DMS53 (cell line): ENCODE measurements at regions not wholly inside any gene's neighbourhood (a gene's known extent, or its start where the extent isn't known, plus 50 kb on each side); places are given as distances from the start of the nearest gene placed in this dataset.
"Not testable (repeated sequence)": the region's sequence is repeated elsewhere in the genome, so short reads cannot be mapped to it uniquely, and the experiment has no call there.

ENCODE experiments used
- DNase-seq: peaks from one replicate; lab custom pipeline; 2025; lab: John Stamatoyannopoulos, UW

- DNase-seq: no peak
Measured at GRCh38 chr15:96582473-96582872, 252.0 kb downstream of the NR2F2 start.

GRCh38 chr15:96583671-96584070, 253.2 kb downstream of the NR2F2 start:
- DNase-seq: no peak

DNA sequence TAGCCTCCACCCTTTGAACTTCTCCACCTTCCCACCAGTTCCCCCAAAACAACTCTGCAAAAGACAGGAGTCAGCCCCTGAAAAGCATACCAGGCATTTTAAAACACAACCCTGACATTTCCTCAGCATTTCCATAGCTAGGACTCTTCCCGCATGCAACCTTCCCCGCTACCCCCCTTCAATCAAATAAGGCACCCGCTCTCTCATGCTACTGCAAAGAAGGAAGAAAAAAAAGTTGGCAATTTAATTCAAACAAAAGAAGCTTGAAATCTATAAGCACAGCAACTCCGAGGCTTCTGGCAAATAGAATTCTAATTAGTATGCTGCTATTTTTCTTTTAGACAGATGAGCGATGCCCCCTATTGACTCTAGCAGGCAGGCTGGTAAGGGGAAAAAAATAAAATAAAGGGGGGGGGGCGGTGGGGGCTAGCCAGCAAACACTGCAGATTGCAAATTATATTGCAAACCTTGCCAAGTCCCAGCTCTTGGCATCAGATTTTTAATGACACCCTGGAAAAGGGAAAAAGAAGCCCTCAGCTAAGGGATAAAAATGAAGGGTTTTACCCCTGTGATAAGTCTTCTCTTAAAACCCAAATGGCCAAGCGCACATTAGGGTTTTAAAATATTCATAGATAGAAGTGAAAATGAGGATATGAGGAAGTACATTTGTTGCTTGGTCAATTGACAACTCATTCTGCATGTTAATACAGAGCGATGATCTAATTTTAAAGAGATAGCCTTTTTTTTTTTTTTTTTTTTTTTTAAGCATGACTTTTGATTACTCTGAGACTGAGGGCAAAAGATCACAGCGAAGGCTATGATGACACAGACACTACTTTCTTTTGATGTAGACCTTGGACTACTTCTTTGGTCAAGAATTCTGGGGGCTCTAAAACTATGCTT, 255.2 kb downstream of the NR2F2 start:
- DNase-seq: no peak

GRCh38 chr15:96586901-96587300, 256.4 kb downstream of the NR2F2 start:
- DNase-seq: no peak

GRCh38 chr15:96589864-96590263, 259.4 kb downstream of the NR2F2 start:
- no peak for DNase-seq

GRCh38 chr15:96593735-96594134, 263.2 kb downstream of the NR2F2 start:
- DNase-seq: no peak

- DNase-seq: no peak
Measured at GRCh38 chr15:96595951-96596350, 265.5 kb downstream of the NR2F2 start.

DNA sequence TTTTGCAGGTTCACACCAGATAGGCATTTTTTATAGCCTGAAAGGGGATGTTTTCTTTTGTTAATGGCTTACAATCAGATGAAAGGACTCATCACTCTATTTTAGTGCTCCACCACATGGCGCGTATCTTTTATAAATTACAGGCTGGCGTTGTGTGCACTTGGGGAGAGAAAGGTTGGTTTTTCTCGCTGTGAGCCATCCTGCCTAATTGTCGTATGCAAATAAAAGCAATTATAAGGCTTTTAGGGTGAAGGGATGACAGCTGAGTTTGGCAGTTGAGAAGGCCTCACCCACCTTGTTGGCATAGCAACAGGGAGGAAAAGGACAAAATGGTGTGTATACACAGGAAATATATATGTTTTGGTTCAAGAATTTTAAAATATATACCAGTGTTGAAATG, 268.0 kb downstream of the NR2F2 start:
- no peak for DNase-seq

DNA sequence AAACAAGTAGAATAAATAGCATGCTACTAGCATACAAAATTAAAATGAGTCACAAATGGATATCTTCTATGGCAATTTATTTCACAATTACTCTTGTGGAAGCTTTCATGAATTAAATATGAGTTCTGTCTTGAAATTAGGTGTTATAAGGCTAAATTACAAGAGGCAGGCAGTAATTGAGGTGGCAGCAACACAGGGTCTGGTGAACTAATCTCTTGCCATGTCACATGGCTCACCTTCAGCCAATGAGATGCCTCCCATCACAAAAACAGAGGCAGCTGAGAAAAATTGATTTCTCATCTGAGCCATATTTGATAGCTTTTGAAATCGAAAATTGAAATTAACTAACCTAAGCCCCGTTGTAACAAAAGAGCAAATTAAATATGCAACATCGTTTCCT, 268.8 kb downstream of the NR2F2 start:
- DNase-seq: no peak

- DNase-seq: no peak
Measured at GRCh38 chr15:96600350-96600749, 269.9 kb downstream of the NR2F2 start.

- no peak for DNase-seq
Measured at GRCh38 chr15:96606617-96607016, 276.1 kb downstream of the NR2F2 start.

DNA sequence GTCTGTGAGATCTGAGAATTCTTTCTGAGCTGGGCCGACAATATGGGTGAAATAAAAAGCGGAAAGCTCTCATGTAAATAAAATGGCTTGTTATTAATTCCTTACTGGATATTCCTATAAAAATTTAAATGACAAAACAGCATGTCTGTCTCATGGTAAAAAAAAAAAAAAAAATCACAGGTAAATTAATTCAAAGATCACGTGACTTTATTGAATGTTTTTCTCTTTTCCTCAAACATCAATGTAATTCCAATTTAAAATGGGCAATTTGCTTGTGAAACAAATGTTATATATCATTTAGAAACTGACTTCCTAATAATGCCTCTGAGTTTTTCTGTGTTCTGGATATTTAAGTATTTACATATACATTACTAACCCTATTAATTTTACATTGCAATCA, 280.3 kb downstream of the NR2F2 start:
- DNase-seq: no peak

DNA sequence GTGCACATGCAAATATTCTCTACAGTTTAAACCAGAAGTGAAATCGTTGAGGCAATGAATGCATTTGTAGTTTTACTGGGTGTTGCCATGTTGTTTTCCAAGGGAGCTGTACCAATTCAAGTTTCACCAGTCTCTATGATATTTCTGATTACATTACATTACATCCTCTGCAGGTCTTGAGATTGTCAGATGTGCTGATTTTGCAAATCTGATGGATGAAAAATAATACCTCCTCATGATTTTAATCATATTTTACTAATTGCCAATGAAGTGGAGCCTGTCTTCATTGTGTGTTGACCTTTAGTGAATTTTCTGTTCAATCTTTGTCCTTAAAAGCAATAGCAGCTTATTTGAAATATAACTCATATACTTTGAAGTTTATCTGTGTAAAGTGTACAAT, 282.4 kb downstream of the NR2F2 start:
- no peak for DNase-seq

- DNase-seq: no peak
Measured at GRCh38 chr15:96619174-96619573, 288.7 kb downstream of the NR2F2 start.

DNA sequence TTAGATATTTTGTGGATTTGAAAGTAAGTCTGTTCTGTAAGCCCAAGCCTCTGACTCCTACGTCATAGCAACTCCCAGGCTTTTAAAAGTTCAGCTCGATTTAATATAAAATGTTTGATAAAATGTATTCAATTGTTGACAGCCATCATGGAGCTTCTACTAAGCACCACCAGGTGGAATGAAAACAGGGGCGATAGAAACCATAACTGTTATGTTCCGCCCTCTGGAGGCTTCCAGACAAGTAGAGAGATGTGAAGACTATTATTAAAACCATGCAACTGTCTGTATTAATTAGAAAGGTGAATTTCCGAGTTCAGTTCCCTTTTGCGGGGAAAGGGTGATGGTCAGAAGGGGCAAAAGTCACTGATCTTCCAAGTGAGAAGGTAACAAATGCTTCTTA, 292.2 kb downstream of the NR2F2 start:
- DNase-seq: no peak

GRCh38 chr15:96625256-96625655, 294.8 kb downstream of the NR2F2 start:
- DNase-seq: no peak

- DNase-seq: no peak
Measured at GRCh38 chr15:96627031-96627568, 296.6 kb downstream of the NR2F2 start.

GRCh38 chr15:96629511-96629910, 299.0 kb downstream of the NR2F2 start:
- DNase-seq: no peak

DNA sequence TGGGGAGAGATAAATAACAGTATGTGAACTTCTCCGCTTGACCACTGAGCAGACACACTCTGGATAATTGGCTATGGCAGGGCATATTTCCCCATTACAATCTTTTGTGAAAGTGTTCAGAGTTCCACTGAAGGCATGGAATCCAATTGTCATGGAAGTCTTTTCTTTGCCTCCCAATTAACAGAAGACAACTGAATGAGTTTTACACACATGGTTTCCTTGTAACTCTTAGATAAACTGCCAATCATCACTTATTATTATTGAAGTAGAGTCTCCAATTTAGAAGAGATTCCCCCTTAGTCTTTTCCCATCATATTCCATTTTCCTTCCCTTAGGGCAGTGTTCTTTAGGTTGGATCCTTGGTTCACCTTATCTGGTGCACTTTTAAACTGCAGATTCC, 308.3 kb downstream of the NR2F2 start:
- DNase-seq: no peak

DNA sequence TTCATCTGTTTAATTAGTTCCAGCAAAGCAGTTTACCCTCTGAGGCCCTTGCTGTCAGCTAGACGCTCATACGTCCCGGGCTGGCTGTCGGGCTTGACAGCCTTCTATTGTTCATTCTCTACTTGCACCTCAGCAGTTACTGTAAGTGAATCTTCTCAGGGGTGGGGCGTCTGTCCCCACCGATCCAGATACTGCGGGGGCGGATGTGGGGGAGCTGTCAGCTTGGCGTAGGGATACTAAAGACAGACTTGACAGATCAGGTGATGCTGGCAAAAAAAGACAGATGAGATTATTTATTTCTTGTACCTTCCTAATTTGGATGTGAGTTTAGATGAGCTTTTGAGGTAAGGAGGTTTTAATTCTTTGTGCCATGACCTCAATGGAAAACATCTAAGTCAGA, 315.3 kb downstream of the NR2F2 start:
- DNase-seq: no peak

DNA sequence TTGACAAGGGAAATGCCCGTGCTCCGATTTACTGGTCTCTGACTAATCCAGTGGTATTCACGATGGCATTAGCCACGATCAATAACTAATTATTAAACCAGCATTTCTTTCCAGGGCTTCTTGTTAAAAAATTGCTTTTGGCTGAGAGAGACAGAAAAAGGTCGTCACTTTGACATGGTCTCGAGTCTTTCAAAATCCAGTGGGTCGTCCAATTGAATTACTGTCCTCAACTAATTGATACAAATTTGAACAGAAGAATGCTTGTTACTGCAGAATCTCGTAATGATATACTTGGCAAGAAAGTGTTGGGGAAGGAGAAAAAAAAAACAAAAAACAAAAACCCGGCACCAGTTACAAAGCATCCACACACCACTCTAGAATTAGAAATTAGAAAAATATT, 318.4 kb downstream of the NR2F2 start:
- DNase-seq: no peak

GRCh38 chr15:96657096-96657495, 326.6 kb downstream of the NR2F2 start:
- DNase-seq: no peak

DNA sequence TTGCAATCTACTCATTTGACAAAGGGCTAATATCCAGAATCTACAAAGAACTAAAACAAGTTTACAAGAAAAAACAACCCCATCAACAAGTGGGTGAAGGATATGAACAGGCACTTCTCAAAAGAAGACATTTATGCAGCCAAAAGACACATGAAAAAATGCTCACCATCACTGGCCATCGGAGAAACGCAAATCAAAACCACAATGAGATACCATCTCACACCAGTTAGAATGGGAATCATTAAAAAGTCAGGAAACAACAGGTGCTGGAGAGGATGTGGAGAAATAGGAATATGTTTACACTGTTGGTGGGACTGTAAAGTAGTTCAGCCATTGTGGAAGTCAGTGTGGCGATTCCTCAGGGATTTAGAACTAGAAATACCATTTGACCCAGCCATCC, 336.5 kb downstream of the NR2F2 start:
- DNase-seq: not testable (repeated sequence)

DNA sequence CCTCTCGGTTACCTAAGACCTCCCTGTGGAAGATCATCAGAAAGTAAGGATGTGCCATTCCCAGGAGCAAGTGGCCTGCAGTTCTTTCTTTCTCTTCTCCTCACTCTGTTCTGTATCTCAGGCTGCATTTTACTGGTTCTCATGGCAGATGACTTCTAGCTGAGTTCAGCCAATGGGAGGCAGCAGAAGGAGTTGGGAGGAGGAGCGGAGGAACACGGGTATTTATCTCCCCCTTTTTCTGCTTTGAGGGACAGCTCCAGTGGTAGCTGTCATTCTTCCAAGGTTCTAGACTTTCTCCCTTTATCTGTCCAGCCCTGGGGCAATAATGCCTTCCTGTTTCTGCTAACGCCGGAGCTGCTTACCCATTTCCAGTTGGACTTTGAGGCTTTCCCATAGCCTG, 339.9 kb downstream of the NR2F2 start:
- no peak for DNase-seq
